Mesodermal cell (in vitro differentiated cells): ENCODE measurements at regions not wholly inside any gene's neighbourhood (a gene's known extent, or its start where the extent isn't known, plus 50 kb on each side); places are given as distances from the start of the nearest gene placed in this dataset.
"Not testable (repeated sequence)": the region's sequence is repeated elsewhere in the genome, so short reads cannot be mapped to it uniquely, and the experiment has no call there.

Experiments used
- H3K27ac ChIP-seq: 2 replicates; pipeline ENCODE4 v1.7.0; 2013; ENCODE audit warnings: mild to moderate bottlenecking, low read depth, low read length, moderate library complexity; ENCODE audit not compliant: severe bottlenecking
- H3K36me3 ChIP-seq: 2 replicates; pipeline ENCODE4 v1.7.1; 2013; ENCODE audit warnings: mild to moderate bottlenecking, low read length, moderate library complexity; ENCODE audit not compliant: control insufficient read depth, insufficient read depth
- H3K4me1 ChIP-seq: one replicate; pipeline ENCODE4 v1.7.1; 2013; ENCODE audit warnings: mild to moderate bottlenecking, low read length; ENCODE audit not compliant: insufficient read depth, control insufficient read depth, poor library complexity, severe bottlenecking
- H3K4me3 ChIP-seq: 2 replicates; pipeline ENCODE4 v1.7.0; 2013; ENCODE audit warnings: low read length, control low read depth, mild to moderate bottlenecking; ENCODE audit not compliant: insufficient read depth, poor library complexity, severe bottlenecking; ENCODE audit errors: extremely low read depth
- H3K9me3 ChIP-seq: 2 replicates; pipeline ENCODE4 v1.7.1; 2013; ENCODE audit warnings: mild to moderate bottlenecking, low read length, moderate library complexity; ENCODE audit not compliant: control insufficient read depth
- WGBS, 2 experiments: methylation state at CpG; one replicate each; pipeline ENCODE4 v1.1.5; 2013; ENCODE audit warnings: missing lambda C conversion rate in 2 of 2; ENCODE audit not compliant: insufficient coverage in 2 of 2; 5-methylcytosine and 5-hydroxymethylcytosine counted together

DNA sequence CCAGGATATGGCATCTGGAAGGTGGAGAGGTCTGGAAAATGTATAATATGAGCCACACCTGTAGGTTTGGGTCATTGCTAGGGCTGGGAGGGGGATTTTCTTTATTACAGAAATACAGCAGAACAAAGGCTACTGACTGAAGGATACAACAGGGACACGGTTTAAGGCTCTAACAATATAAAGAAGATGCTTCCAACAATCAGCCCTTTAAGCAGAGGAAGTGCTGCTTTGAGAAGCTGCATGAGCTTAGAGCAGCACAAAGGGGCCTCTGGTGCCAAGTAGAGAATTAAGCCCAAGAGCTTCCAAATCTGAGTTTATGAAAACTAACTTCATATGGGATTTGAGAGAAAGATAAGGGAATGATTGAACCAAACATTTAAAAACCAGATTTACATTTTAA is 174.5 kb upstream of the RMP24 start:
- H3K36me3 ChIP-seq, result no peaks in the 10 kb centered on the region
- no CpG with 5 or more reads among the region's 1 CpG for WGBS, 2 experiments
- H3K4me3 ChIP-seq, result no peak overlapping the region
- no peaks in the 10 kb centered on the region for H3K9me3 ChIP-seq
- H3K4me1 ChIP-seq, result no peaks in the 10 kb centered on the region
- no peak overlapping the region for H3K27ac ChIP-seq

GRCh38 chr18:35803551-35803950 is 168.9 kb upstream of the RMP24 start:
- no peaks in the 10 kb centered on the region for H3K4me1 ChIP-seq
- WGBS, 2 experiments, result 100% methylated on average over 1 of the region's 1 CpG
- no peak overlapping the region for H3K27ac ChIP-seq
- no peak overlapping the region for H3K4me3 ChIP-seq
- no peaks in the 10 kb centered on the region for H3K36me3 ChIP-seq
- no peaks in the 10 kb centered on the region for H3K9me3 ChIP-seq

DNA sequence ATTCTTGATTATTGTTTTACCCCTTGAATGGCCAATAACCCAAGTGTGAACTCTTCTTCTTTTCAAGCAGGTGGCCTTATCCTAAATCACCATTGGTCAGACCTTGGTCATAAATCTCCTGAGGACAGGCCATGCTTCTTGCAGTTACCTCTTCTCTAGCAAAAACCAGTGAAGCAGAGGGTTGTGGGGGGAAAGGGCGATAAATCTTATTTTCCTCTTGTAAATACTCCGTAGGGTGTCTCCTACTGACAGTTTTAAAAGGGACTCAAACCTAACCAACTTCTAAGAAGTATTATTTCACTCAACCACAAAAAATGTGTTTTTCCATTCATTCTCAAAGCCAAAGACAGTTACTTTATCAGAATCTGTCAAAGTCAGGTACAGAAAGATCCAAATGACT is 168.1 kb upstream of the RMP24 start:
- Histone ChIP-seq H3K4me1 (no peaks in the 10 kb centered on the region), H3K36me3 (no peaks in the 10 kb centered on the region), H3K9me3 (no peaks in the 10 kb centered on the region), H3K27ac (no peak overlapping the region), H3K4me3 (no peak overlapping the region)
- 100% methylated on average over 1 of the region's 2 CpGs for WGBS, 2 experiments

GRCh38 chr18:35807811-35808335 is 164.6 kb upstream of the RMP24 start:
- no peak overlapping the region for H3K27ac ChIP-seq
- H3K4me1 ChIP-seq, result no peaks in the 10 kb centered on the region
- no peaks in the 10 kb centered on the region for H3K9me3 ChIP-seq
- WGBS, 2 experiments, result 56 to 70% methylated on average over 1 of the region's 2 CpGs
- H3K36me3 ChIP-seq, result no peaks in the 10 kb centered on the region
- no peak overlapping the region for H3K4me3 ChIP-seq

GRCh38 chr18:35808796-35809195 is 163.7 kb upstream of the RMP24 start:
- no peaks in the 10 kb centered on the region for H3K9me3 ChIP-seq
- H3K27ac ChIP-seq, result no peak overlapping the region
- no peaks in the 10 kb centered on the region for H3K4me1 ChIP-seq
- H3K36me3 ChIP-seq, result no peaks in the 10 kb centered on the region
- WGBS, 2 experiments, result 79 to 83% methylated on average over 3 to 4 of the region's 5 CpGs
- H3K4me3 ChIP-seq, result no peak overlapping the region

DNA sequence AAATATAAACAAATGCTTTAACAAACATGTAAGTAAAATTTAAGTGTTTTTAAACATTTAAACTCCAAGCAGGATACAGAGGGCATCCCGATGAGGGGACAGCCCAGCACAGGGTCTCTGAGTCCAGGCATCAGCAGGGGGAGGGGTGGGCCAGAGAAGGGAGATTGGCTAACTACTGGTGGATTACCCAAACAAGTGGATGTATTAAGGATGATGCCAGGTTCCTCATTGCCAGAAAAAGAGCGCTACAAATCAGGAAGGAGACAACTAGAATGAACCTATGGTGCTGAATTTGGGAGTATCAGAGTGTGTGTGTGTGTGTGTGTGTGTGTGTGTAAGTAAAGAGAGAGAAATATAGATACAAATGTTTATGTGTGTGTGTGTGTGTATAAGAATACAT is 162.0 kb upstream of the RMP24 start:
- no peaks in the 10 kb centered on the region for H3K4me1 ChIP-seq
- H3K9me3 ChIP-seq, result no peaks in the 10 kb centered on the region
- WGBS, 2 experiments, result 80 to 94% methylated on average over 1 to 2 of the region's 2 CpGs
- no peaks in the 10 kb centered on the region for H3K36me3 ChIP-seq
- no peak overlapping the region for H3K27ac ChIP-seq
- H3K4me3 ChIP-seq, result no peak overlapping the region

GRCh38 chr18:35811896-35812295 is 160.6 kb upstream of the RMP24 start:
- Histone ChIP-seq H3K4me1 (no peaks in the 10 kb centered on the region), H3K4me3 (no peak overlapping the region), H3K36me3 (no peaks in the 10 kb centered on the region), H3K9me3 (no peaks in the 10 kb centered on the region), H3K27ac (no peak overlapping the region)
- no CpG with 5 or more reads among the region's 3 CpGs for WGBS, 2 experiments

GRCh38 chr18:35815011-35815410 is 157.5 kb upstream of the RMP24 start:
- H3K9me3 ChIP-seq, H3K36me3 ChIP-seq, H3K4me3 ChIP-seq, H3K4me1 ChIP-seq, H3K27ac ChIP-seq: not testable (repeated sequence)
- WGBS, 2 experiments, result 90 to 100% methylated on average over 1 of the region's 2 CpGs

- H3K9me3 ChIP-seq, result no peaks in the 10 kb centered on the region
- H3K27ac ChIP-seq, result no peak overlapping the region
- no peak overlapping the region for H3K4me3 ChIP-seq
- no peaks in the 10 kb centered on the region for H3K36me3 ChIP-seq
- no peaks in the 10 kb centered on the region for H3K4me1 ChIP-seq
- WGBS, 2 experiments, result 82 to 86% methylated on average over 1 to 2 of the region's 3 CpGs
These were observed 156.5 kb upstream of the RMP24 start for GRCh38 chr18:35816003-35816402.

DNA sequence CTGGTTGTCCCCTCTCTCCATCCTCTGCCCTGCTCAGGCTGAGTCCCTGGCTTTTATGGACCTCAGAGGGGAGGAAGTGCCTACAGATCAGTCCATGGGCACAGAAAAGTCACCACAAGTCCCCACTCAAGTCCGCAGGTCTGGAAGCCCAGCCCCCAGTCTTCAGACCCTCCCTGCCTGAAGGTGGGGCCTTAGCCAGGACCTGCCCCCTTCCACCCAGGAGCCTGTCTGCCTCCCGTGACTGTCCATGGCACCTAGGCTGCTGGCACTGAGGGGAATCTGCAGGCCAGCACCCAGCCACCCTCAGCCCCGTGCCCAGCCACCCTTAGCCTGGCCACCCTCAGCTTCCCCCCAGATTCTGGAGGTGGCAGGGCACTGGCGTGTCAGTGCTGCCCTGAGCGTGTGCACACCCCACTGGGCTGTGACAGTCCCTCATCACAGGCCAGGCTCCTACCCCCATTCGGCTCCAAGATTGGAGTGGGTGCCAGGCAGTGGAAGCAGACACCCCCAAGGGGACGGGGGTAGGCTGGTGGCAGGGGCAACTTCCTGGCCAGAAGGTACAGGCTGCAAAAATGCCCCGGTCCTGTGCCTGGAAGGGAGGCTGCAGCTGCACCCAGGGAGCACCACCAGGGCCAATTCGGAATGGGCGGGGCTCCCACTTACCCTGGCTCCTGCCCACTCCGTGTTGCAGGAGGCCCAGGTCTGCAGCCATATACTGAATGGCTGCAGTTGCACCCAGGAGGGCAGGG is 154.7 kb upstream of the RMP24 start:
- Histone ChIP-seq H3K36me3 (no peaks in the 10 kb centered on the region), H3K27ac (no peak overlapping the region), H3K4me3 (no peak overlapping the region), H3K4me1 (no peaks in the 10 kb centered on the region), H3K9me3 (no peaks in the 10 kb centered on the region)
- WGBS, 2 experiments, result 89 to 95% methylated on average over 8 to 11 of the region's 11 CpGs

GRCh38 chr18:35818353-35818667 is 154.2 kb upstream of the RMP24 start:
- Histone ChIP-seq H3K4me3 (no peak overlapping the region), H3K36me3 (no peaks in the 10 kb centered on the region), H3K9me3 (no peaks in the 10 kb centered on the region), H3K27ac (no peak overlapping the region), H3K4me1 (no peaks in the 10 kb centered on the region)
- WGBS, 2 experiments, result 90 to 93% methylated on average over 6 to 7 of the region's 12 CpGs
